ENCODE measurements at regions not wholly inside any gene's neighbourhood (a gene's known extent, or its start where the extent isn't known, plus 50 kb on each side); places are given as distances from the start of the nearest gene placed in this dataset.

DNA sequence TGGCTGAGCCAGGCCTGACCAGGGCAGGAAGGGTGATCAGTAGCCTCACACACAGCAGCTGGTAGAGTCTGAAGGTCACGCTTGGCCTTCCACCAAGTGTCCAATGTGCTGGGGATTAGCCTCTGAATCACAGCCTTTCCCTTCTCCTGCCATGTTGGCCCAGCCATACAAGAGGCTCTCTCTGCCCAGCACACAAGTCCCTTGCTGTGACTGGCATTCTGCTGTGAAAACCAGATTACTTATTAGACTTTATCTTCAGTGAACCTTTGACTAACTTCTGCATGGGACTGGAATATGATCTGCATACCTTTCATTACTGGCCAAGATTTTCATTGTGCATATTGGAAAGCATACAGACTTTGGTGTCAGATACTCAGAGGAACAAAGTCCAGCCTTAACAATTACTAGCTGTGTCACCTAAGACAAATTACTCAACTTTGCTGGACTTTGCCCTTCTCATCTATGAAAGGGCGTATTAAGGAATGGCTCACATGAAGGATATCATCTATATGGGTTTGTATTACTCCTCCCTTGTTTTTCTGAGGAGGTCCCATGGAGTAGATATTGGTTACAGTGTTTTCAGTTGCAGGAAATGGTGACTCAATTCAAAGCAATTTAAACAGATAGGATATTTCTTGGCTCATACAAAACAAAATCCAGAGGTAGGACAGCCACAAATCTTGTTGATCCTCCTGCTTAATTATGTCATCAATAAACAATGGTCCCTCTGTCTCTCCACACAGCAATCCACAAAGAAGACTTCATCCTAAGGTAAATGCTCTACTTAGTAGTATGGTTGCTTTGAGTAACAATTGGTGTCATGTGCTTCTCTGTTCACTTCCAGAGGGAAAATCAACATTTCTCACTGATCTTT is 99.6 kb downstream of the DYRK2 start:
- H3K4me3 ChIP-seq (ENCODE audit: low read depth, low read length): no peak overlapping the region
- TF ChIP-seq, protein P1, sequence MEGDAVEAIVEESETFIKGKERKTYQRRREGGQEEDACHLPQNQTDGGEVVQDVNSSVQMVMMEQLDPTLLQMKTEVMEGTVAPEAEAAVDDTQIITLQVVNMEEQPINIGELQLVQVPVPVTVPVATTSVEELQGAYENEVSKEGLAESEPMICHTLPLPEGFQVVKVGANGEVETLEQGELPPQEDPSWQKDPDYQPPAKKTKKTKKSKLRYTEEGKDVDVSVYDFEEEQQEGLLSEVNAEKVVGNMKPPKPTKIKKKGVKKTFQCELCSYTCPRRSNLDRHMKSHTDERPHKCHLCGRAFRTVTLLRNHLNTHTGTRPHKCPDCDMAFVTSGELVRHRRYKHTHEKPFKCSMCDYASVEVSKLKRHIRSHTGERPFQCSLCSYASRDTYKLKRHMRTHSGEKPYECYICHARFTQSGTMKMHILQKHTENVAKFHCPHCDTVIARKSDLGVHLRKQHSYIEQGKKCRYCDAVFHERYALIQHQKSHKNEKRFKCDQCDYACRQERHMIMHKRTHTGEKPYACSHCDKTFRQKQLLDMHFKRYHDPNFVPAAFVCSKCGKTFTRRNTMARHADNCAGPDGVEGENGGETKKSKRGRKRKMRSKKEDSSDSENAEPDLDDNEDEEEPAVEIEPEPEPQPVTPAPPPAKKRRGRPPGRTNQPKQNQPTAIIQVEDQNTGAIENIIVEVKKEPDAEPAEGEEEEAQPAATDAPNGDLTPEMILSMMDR (IDR thresholded peaks at IDR 0.05; ENCODE audit: insufficient read depth, low read length, missing control alignments): no peak
- no peak for DNase-seq (ENCODE audit: low read depth, low spot score)
- CTCF ChIA-PET: interaction anchor here (0.9 kb wide), 1 partner anchor 195 kb away, joined by 3 read pairs; no protein-coding TSS in a partner anchor
- POLR2A ChIA-PET: no interaction called here

DNA sequence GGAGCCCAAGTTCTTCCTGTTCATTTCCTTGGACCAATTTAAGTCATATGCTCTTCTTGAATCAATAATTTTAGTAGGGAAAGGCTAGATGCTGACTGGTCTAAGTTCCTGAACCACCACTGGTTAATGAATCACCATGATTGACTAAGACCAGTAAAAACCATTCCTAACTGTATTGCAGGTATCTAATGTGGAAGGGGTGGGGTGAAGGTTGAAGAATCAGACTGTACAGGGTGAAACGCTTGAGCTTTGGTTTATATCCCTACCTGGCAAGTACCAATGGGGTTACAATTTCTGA is 100.1 kb downstream of the DYRK2 start:
- ChIA-PET CTCF (interaction anchor here (0.9 kb wide), 1 partner anchor 195 kb away, joined by 3 read pairs; no protein-coding TSS in a partner anchor), POLR2A (no interaction called here)
- H3K4me3 ChIP-seq (ENCODE audit: low read depth, low read length): no peak overlapping the region
- DNase-seq (ENCODE audit: low read depth, low spot score): no peak
- TF ChIP-seq, protein P1 (IDR thresholded peaks at IDR 0.05; ENCODE audit: insufficient read depth, low read length, missing control alignments): no peak

DNA sequence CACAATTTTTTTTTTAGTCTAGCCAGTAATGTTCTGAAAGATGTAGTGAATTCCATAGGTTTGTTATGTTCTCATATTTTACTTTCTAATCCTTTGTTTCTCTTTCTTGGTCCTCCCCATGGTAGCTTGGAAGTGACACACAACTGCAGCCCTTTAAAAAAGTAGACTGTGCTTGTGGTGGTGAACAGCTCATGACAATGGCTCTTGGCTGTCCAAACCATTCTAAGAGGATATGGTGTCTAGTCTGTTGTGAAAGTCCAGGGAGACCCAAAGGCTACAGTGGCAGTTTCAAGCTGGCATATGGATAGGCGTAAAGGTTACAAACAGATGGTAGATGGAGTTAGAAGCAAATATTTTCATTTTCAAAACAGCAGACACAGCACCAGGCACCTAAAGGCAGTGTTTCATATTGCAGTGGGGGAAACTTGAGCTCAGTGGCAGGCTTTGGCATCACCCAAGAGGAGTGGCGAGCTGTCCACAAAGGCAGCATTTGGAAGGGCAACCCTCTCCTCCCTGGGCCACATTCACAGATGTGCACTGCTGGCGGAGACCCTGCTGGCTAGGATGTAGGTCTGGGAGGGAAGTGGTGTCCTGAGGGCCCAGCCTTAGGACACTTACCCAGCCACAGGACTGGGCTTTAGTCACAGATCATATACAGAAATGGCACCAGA is 102.1 kb downstream of the DYRK2 start:
- no peak overlapping the region for H3K4me3 ChIP-seq (ENCODE audit: low read depth, low read length)
- no peak for DNase-seq (ENCODE audit: low read depth, low spot score)
- CTCF ChIA-PET: interaction anchor here (0.7 kb wide), 1 partner anchor 14 kb away, joined by 3 read pairs; no protein-coding TSS in a partner anchor
- POLR2A ChIA-PET: no interaction called here
- TF ChIP-seq, protein P1 (IDR thresholded peaks at IDR 0.05; ENCODE audit: insufficient read depth, low read length, missing control alignments): no peak

DNA sequence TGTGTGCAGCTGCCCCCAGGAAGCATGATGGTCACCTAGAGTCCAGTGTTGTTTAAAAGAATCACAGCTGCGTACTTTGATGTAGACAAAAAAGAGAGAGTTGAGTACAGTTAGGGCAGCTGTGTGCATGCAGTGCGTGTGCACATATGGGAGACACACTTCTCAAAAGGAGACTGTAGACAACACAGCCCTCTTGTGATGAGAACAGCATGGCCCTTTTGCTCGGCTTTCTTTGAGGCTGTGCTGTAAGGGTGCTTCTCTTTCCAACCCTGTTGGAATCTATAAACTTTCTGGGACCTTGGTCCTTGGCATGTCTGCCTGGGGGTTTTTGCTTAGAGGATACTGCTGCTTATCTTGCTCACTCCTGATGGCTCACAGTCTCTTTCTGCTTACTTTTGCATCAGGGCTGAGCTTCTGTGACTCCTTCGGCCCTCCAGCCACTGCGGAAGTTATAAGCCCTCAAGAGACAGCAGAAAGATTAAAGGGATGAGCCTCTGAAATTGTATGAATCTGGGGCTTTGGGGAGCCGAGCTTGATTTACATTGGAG is 102.9 kb downstream of the DYRK2 start:
- no peak for DNase-seq (ENCODE audit: low read depth, low spot score)
- no peak overlapping the region for H3K4me3 ChIP-seq (ENCODE audit: low read depth, low read length)
- TF ChIP-seq, protein P1 (IDR thresholded peaks at IDR 0.05; ENCODE audit: insufficient read depth, low read length, missing control alignments): peak; percentile 6
- ChIA-PET CTCF (interaction anchor here (0.9 kb wide), 1 partner anchor 191 kb away, joined by 3 read pairs; no protein-coding TSS in a partner anchor), POLR2A (no interaction called here)

DNA sequence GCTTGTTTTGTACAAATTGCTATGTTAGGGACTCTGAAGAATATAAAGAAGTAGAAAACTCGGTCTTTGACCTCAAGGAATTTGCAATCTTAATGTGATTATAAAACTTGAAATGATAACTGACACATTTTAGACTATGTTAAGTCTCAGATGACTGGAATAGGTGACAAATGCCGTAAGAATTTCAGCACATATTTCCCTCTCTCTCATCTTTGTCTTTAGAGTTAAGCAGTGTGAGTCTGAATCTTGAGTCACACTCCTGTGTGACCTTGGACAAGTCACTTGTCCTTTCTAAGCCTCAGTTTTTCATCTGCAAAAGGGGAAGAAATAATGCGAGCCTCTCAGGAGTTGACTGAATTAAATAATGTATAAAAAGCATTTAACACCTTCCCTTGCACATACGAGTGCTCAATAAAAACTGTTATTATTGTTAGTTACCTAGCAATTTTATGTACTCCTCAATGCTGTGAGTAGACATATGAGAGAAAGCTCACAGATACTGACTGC is 103.7 kb downstream of the DYRK2 start:
- no peak overlapping the region for H3K4me3 ChIP-seq (ENCODE audit: low read depth, low read length)
- TF ChIP-seq, protein P1 (IDR thresholded peaks at IDR 0.05; ENCODE audit: insufficient read depth, low read length, missing control alignments): no peak
- ChIA-PET CTCF (interaction anchor here (0.9 kb wide), 1 partner anchor 190 kb away, joined by 3 read pairs; no protein-coding TSS in a partner anchor), POLR2A (no interaction called here)
- no peak for DNase-seq (ENCODE audit: low read depth, low spot score)

All from AG04449 (cell line).